HepG2 (cell line): ENCODE measurements at regions not wholly inside any gene's neighbourhood (a gene's known extent, or its start where the extent isn't known, plus 50 kb on each side); places are given as distances from the start of the nearest gene placed in this dataset.

Source experiments
- ATAC-seq: fragments of 200-7000 bp; cut with Tn5 transposase; 3 replicates; pipeline ENCODE4 v1.9.1; 2020; ENCODE audit warnings: mild to moderate bottlenecking, moderate library complexity
- BruUV-seq: library from RNA; stranded (reverse); fragments of 400-500 nt; replicated peaks from 2 replicates; lab custom pipeline; 2021; lab: Mats Ljungman, UMichigan
- CTCF ChIA-PET: fragments of 300-600 bp; formaldehyde crosslinking; extraction: SDS; loops from one replicate; lab custom pipeline; 2021; ENCODE audit warnings: low total read pairs, inconsistent platforms, low intra/inter-chr PET ratio; lab: Yijun Ruan, JAX
- POLR2A ChIA-PET: fragments of 350-600 bp; sonication (Branson Sonifier 250); formaldehyde crosslinking; loops from one replicate; lab custom pipeline; 2020; ENCODE audit warnings: antibody characterized with exemption, inconsistent platforms; lab: Yijun Ruan, JAX
- DNase-seq: peaks from one replicate; pipeline ENCODE4 v3.0.0-alpha.2; 2015; ENCODE audit warnings: low spot score
- FAIRE-seq: peaks from 3 replicates; lab custom pipeline; 2011; peaks lifted over from hg19 to GRCh38; lab: Jason Lieb, UNC
- H2AFZ ChIP-seq: one replicate; pipeline ENCODE4 v1.6.1; 2011; ENCODE audit warnings: low read length, inconsistent platforms
- H3K27ac ChIP-seq: fragments of 300-600 bp; 3 replicates; pipeline ENCODE4 v1.8.0; 2011; ENCODE audit warnings: mixed run types, mild to moderate bottlenecking, mixed read lengths, low read length, inconsistent platforms; ENCODE audit not compliant: insufficient read depth; ENCODE audit errors: extremely low read length
- H3K27me3 ChIP-seq, 2 experiments: fragments of 200-600 bp in 1 of 2; 2 replicates in 1 of 2; 3 replicates in 1 of 2; pipeline versions ENCODE4 v1.6.0 to v1.8.0; 2011; ENCODE audit warnings: low read length in 2 of 2, mild to moderate bottlenecking in 2 of 2, moderate library complexity in 2 of 2, inconsistent platforms in 1 of 2; ENCODE audit not compliant: insufficient read depth in 2 of 2, control insufficient read depth in 1 of 2
- H3K36me3 ChIP-seq, 2 experiments: fragments of 200-600 bp in 1 of 2; replicated peaks in 1 of 2; 2 replicates in 1 of 2; 3 replicates in 1 of 2; pipeline versions ENCODE4 v1.5.1 to v1.8.0; 2011; ENCODE audit warnings: low read length in 2 of 2, inconsistent platforms in 1 of 2; ENCODE audit not compliant: insufficient read depth in 2 of 2, control insufficient read depth in 1 of 2
- H3K4me1 ChIP-seq: 2 replicates; pipeline ENCODE4 v1.5.1; 2012; ENCODE audit warnings: low read length, inconsistent platforms; ENCODE audit not compliant: insufficient read depth
- H3K4me2 ChIP-seq: 2 replicates; pipeline ENCODE4 v1.6.0; 2011; ENCODE audit warnings: low read depth, low read length, inconsistent platforms
- H3K4me3 ChIP-seq, 3 experiments: fragments of 200-600 bp in 1 of 3; sonication (generic), shearing (Covaris generic) in 1 of 3; replicated peaks in 1 of 3; 2 replicates each; pipeline ENCODE4 v1.5.1; 2011 to 2016; ENCODE audit warnings: low read length in 3 of 3, inconsistent platforms in 2 of 3, low read depth in 2 of 3, mild to moderate bottlenecking in 2 of 3, control low read depth in 1 of 3, mixed read lengths in 1 of 3; ENCODE audit not compliant: insufficient read depth in 1 of 3
- H3K79me2 ChIP-seq: one replicate; pipeline ENCODE4 v1.6.1; 2011; ENCODE audit warnings: low read length, inconsistent platforms; ENCODE audit not compliant: insufficient read depth
- H3K9ac ChIP-seq: 2 replicates; pipeline ENCODE4 v1.6.0; 2011; ENCODE audit warnings: mild to moderate bottlenecking, low read depth, low read length, inconsistent platforms; ENCODE audit not compliant: insufficient read depth
- H3K9me3 ChIP-seq: 2 replicates; pipeline ENCODE4 v1.5.1; 2012; ENCODE audit warnings: mild to moderate bottlenecking, low read length
- H4K20me1 ChIP-seq: 2 replicates; pipeline ENCODE4 v1.6.0; 2011; ENCODE audit warnings: inconsistent platforms, mild to moderate bottlenecking, low read length, moderate library complexity; ENCODE audit not compliant: insufficient read depth
- GZF1 ChIP-seq: sonication (generic); formaldehyde crosslinking; IDR thresholded peaks from 2 replicates; pipeline ENCODE4 v1.5.1; 2020; ENCODE audit warnings: mild to moderate bottlenecking, missing genetic modification reagents
- MTF2 ChIP-seq: sonication (generic); formaldehyde crosslinking; IDR thresholded peaks from 2 replicates; pipeline ENCODE4 v1.5.0; 2020; ENCODE audit warnings: missing genetic modification reagents, borderline replicate concordance
- NCOA2 ChIP-seq: sonication (generic); formaldehyde crosslinking; IDR thresholded peaks from 2 replicates; pipeline ENCODE4 v1.8.0; 2022; ENCODE audit warnings: inconsistent platforms
- NFKB2 ChIP-seq: sonication (generic); formaldehyde crosslinking; IDR thresholded peaks from 2 replicates; pipeline ENCODE4 v1.4.0; 2020; ENCODE audit warnings: missing genetic modification reagents, borderline replicate concordance
- PAWR ChIP-seq: sonication (generic); formaldehyde crosslinking; IDR thresholded peaks from 2 replicates; pipeline ENCODE4 v1.4.0; 2020; ENCODE audit warnings: missing genetic modification reagents, mild to moderate bottlenecking, borderline replicate concordance
- SMAD9 ChIP-seq: sonication (generic); formaldehyde crosslinking; IDR thresholded peaks from 2 replicates; pipeline ENCODE4 v1.5.1; 2020; ENCODE audit warnings: mild to moderate bottlenecking, missing genetic modification reagents
- SP140L ChIP-seq: sonication (generic); formaldehyde crosslinking; IDR thresholded peaks from 2 replicates; pipeline ENCODE4 v1.4.0; 2020; ENCODE audit warnings: missing genetic modification reagents, borderline replicate concordance
- ZNF143 ChIP-seq: sonication (generic); formaldehyde crosslinking; IDR thresholded peaks from 2 replicates; pipeline ENCODE4 v1.4.0; 2020; ENCODE audit warnings: missing genetic modification reagents
- ZNF543 ChIP-seq: sonication (generic); formaldehyde crosslinking; IDR thresholded peaks from 2 replicates; pipeline ENCODE4 v1.4.0; 2020; ENCODE audit warnings: mild to moderate bottlenecking, missing genetic modification reagents
- ZNF7 ChIP-seq: IDR thresholded peaks from 2 replicates; pipeline ENCODE4 v1.6.1; 2016; ENCODE audit warnings: missing biosample characterization, missing genetic modification reagents
- ZNF777 ChIP-seq: sonication (generic); formaldehyde crosslinking; IDR thresholded peaks from 2 replicates; pipeline ENCODE4 v1.4.0; 2020; ENCODE audit warnings: missing genetic modification reagents
- ZSCAN12 ChIP-seq: sonication (generic); formaldehyde crosslinking; IDR thresholded peaks from 2 replicates; pipeline ENCODE4 v1.9.0; 2021; ENCODE audit warnings: mild to moderate bottlenecking, missing genetic modification reagents
- ZSCAN31 ChIP-seq: sonication (generic); formaldehyde crosslinking; IDR thresholded peaks from 2 replicates; pipeline ENCODE4 v1.5.0; 2020; ENCODE audit warnings: low read depth, mild to moderate bottlenecking, missing genetic modification reagents
- WGBS: methylation state at CpG from one replicate; pipeline ENCODE4 v1.1.6; 2017; ENCODE audit warnings: low lambda C conversion rate; 5-methylcytosine and 5-hydroxymethylcytosine counted together
- in situ Hi-C: cut with HindIII; loops from 2 replicates; pipeline ENCODE4 v1.10.0; 2017; ENCODE audit warnings: low pct_unique_long_range_greater_than_20kb; ENCODE audit not compliant: extremely low pct_ligation_motif_present
- intact Hi-C: fragments of 100-400 bp; cut with micrococcal nuclease; formaldehyde crosslinking; loops from one replicate; pipeline ENCODE4 v1.10.0; 2022; ENCODE audit not compliant: unreplicated experiment
- TF ChIP-seq, protein P1 (sequence below): sonication (generic); formaldehyde crosslinking; IDR thresholded peaks from 2 replicates; pipeline ENCODE4 v1.5.0; 2020; ENCODE audit warnings: missing genetic modification reagents
- TF ChIP-seq, protein P2 (sequence below): sonication (generic); formaldehyde crosslinking; IDR thresholded peaks from 2 replicates; pipeline ENCODE4 v1.8.1; 2023; ENCODE audit warnings: mild to moderate bottlenecking, missing genetic modification reagents, borderline replicate concordance
- TF ChIP-seq, protein P3 (sequence below): sonication (generic); formaldehyde crosslinking; IDR thresholded peaks from 2 replicates; pipeline ENCODE4 v1.4.0; 2020; ENCODE audit warnings: missing genetic modification reagents, borderline replicate concordance
- TF ChIP-seq, protein P4 (sequence below): IDR thresholded peaks from 2 replicates; pipeline ENCODE4 v1.6.1; 2016; ENCODE audit warnings: control low read depth

DNA sequence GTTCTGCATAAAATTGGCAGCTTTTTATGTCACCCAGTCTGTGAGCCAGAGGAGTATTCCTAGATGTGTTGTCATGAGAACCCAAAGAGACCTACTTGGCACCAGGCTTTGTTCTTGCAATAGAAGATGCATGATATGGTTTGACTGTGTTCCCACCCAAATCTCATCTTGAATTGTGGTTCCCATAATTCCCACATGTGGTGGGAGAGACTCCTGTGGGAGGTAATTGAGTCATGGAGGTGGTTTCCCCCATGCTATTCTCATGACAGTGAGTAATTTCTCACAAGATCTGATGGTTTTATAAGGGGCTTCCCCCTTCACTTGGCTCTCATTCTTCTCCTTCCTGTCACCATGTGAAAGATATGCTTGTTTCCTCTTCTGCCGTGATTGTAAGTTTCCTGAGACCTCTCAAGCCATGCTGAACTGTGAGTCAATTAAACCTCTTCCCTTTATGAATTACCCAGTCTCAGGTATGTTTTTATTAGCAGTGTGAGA, 572.0 kb upstream of the ATP2B1 start:
- H4K20me1 ChIP-seq, result no peaks in the 10 kb centered on the region
- ATAC-seq (no peak), DNase-seq (no peak), FAIRE-seq (no peak)
- no TSS peak for BruUV-seq
- no peaks in the 10 kb centered on the region for H3K27me3 ChIP-seq
- no peaks in the 10 kb centered on the region for H3K79me2 ChIP-seq
- ChIA-PET CTCF (no interaction called here), POLR2A (no interaction called here)
- H3K4me2 ChIP-seq, result no peak overlapping the region
- WGBS, result 4% methylated on average over 1 of the region's 1 CpG
- in situ Hi-C loops, result no loop called here
- TF ChIP-seq ZSCAN31 (CRISPR knock-in tag) (no peak), ZNF543 (CRISPR knock-in tag) (no peak), SMAD9 (CRISPR knock-in tag) (no peak), MTF2 (no peak)
- intact Hi-C loops, result no loop called here
- no peaks in the 10 kb centered on the region for H3K36me3 ChIP-seq
- no peaks in the 10 kb centered on the region for H3K4me1 ChIP-seq
- H3K4me3 ChIP-seq, result no peak overlapping the region
- H2AFZ ChIP-seq, result no peak overlapping the region
- H3K9me3 ChIP-seq, result peaks cover 70% of the 10 kb centered on the region
- H3K9ac ChIP-seq, result no peak overlapping the region
- H3K27ac ChIP-seq, result no peak overlapping the region

DNA sequence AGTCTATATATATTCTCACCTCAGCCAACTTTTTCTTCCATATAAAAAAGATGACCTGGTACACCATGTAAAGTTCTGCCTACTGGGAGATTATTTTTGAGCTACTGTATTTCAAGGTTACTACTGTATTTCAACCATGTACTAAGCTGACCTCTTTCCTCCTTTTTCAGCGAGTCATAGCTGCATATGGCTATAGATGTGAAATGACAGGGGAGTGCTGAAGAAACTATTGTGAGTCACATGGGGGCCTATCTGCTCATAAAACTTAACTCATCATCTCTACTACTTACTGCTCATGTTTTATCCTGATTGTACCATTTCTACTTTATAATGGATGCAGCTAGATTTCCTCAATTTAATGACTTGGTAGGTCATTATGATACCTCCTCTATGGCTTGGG, 571.4 kb upstream of the ATP2B1 start:
- no peak overlapping the region for H3K4me2 ChIP-seq
- ChIA-PET CTCF (no interaction called here), POLR2A (no interaction called here)
- in situ Hi-C loops (no loop called here), intact Hi-C loops (no loop called here)
- no peak overlapping the region for H3K4me3 ChIP-seq
- no peaks in the 10 kb centered on the region for H4K20me1 ChIP-seq
- no peaks in the 10 kb centered on the region for H3K79me2 ChIP-seq
- DNase-seq, result no peak
- BruUV-seq, result no TSS peak
- H3K27me3 ChIP-seq, result no peaks in the 10 kb centered on the region
- no peak for ATAC-seq
- no peak overlapping the region for H2AFZ ChIP-seq
- no peak overlapping the region for H3K9ac ChIP-seq
- no peaks in the 10 kb centered on the region for H3K36me3 ChIP-seq
- no peak overlapping the region for H3K27ac ChIP-seq
- no peaks in the 10 kb centered on the region for H3K4me1 ChIP-seq
- FAIRE-seq, result no peak
- 0% methylated on average over 1 of the region's 1 CpG for WGBS
- peaks cover 73% of the 10 kb centered on the region for H3K9me3 ChIP-seq
- TF ChIP-seq GZF1 (CRISPR knock-in tag) (no peak), PAWR (CRISPR knock-in tag) (no peak), NFKB2 (CRISPR knock-in tag) (no peak), NCOA2 (CRISPR knock-in tag) (no peak), ZSCAN12 (CRISPR knock-in tag) (no peak), ZNF143 (CRISPR knock-in tag) (no peak), ZNF7 (CRISPR knock-in tag) (no peak), SP140L (CRISPR knock-in tag) (no peak), ZNF777 (CRISPR knock-in tag) (no peak)
- TF ChIP-seq, protein P1, sequence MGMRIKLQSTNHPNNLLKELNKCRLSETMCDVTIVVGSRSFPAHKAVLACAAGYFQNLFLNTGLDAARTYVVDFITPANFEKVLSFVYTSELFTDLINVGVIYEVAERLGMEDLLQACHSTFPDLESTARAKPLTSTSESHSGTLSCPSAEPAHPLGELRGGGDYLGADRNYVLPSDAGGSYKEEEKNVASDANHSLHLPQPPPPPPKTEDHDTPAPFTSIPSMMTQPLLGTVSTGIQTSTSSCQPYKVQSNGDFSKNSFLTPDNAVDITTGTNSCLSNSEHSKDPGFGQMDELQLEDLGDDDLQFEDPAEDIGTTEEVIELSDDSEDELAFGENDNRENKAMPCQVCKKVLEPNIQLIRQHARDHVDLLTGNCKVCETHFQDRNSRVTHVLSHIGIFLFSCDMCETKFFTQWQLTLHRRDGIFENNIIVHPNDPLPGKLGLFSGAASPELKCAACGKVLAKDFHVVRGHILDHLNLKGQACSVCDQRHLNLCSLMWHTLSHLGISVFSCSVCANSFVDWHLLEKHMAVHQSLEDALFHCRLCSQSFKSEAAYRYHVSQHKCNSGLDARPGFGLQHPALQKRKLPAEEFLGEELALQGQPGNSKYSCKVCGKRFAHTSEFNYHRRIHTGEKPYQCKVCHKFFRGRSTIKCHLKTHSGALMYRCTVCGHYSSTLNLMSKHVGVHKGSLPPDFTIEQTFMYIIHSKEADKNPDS (CRISPR knock-in tag), result no peak
- TF ChIP-seq, protein P2, sequence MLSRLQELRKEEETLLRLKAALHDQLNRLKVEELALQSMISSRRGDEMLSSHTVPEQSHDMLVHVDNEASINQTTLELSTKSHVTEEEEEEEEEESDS, result no peak
- TF ChIP-seq, protein P3, sequence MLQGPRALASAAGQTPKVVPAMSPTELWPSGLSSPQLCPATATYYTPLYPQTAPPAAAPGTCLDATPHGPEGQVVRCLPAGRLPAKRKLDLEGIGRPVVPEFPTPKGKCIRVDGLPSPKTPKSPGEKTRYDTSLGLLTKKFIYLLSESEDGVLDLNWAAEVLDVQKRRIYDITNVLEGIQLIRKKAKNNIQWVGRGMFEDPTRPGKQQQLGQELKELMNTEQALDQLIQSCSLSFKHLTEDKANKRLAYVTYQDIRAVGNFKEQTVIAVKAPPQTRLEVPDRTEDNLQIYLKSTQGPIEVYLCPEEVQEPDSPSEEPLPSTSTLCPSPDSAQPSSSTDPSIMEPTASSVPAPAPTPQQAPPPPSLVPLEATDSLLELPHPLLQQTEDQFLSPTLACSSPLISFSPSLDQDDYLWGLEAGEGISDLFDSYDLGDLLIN (CRISPR knock-in tag), result no peak
- TF ChIP-seq, protein P4, sequence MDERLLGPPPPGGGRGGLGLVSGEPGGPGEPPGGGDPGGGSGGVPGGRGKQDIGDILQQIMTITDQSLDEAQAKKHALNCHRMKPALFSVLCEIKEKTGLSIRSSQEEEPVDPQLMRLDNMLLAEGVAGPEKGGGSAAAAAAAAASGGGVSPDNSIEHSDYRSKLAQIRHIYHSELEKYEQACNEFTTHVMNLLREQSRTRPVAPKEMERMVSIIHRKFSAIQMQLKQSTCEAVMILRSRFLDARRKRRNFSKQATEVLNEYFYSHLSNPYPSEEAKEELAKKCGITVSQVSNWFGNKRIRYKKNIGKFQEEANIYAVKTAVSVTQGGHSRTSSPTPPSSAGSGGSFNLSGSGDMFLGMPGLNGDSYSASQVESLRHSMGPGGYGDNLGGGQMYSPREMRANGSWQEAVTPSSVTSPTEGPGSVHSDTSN (CRISPR knock-in tag), result no peak
